Sigmoid colon (tissue), 4 donors: ENCODE measurements at regions not wholly inside any gene's neighbourhood (a gene's known extent, or its start where the extent isn't known, plus 50 kb on each side); places are given as distances from the start of the nearest gene placed in this dataset.

Source experiments
- CTCF ChIP-seq, 4 experiments: fragments of 450-650 bp in 3 of 4; fragments of 200-600 bp in 1 of 4; IDR thresholded peaks; one replicate each; pipeline ENCODE4 v1.5.1; 2016 to 2019; ENCODE audit warnings: antibody characterized with exemption in 4 of 4, mild to moderate bottlenecking in 3 of 4, moderate library complexity in 2 of 4
- EP300 ChIP-seq, 4 donors: sonication (generic); formaldehyde crosslinking; IDR thresholded peaks; one replicate each; pipeline ENCODE4 v1.6.1; 2017; ENCODE audit warnings: antibody characterized with exemption in 4 of 4

GRCh38 chr5:112687306-112687705 lies 50.4 kb upstream of the APC start:
- TF ChIP-seq CTCF (IDR thresholded peaks at IDR 0.05) (no peak), EP300 (IDR thresholded peaks at IDR 0.05) (no peak)
